Stimulated activated naive B cell treated with anti-CD40 and anti-IgM and Interleukin-4, amounts not matched to agents 10 μg/mL and 1 μg/mL and 100 μg/mL, for 72 hours (primary cell): ENCODE measurements at regions not wholly inside any gene's neighbourhood (a gene's known extent, or its start where the extent isn't known, plus 50 kb on each side); places are given as distances from the start of the nearest gene placed in this dataset.
"Not testable (repeated sequence)": the region's sequence is repeated elsewhere in the genome, so short reads cannot be mapped to it uniquely, and the experiment has no call there.

Experiments
- ATAC-seq, 2 donors: fragments of 150-1000 bp; cut with Tn5 transposase; replicated peaks; 2 replicates each; pipeline ENCODE4 v1.10.0; 2021; ENCODE audit warnings: moderate library complexity in 1 of 2
- DNase-seq: peaks from one replicate; pipeline ENCODE4 v3.0.0; 2021
- H3K27ac Mint-ChIP-seq: one replicate; pipeline ENCODE4 v1.8.0; 2022; ENCODE audit warnings: mild to moderate bottlenecking, mixed read lengths
- H3K27me3 Mint-ChIP-seq, 2 donors: one replicate each; pipeline ENCODE4 v1.8.0; 2022; ENCODE audit warnings: mixed read lengths in 2 of 2
- H3K36me3 Mint-ChIP-seq, 2 donors: one replicate each; pipeline ENCODE4 v1.8.0; 2022; ENCODE audit warnings: mixed read lengths in 2 of 2, mild to moderate bottlenecking in 1 of 2
- H3K4me1 Mint-ChIP-seq, 2 donors: one replicate each; pipeline ENCODE4 v1.8.0; 2022; ENCODE audit warnings: mixed read lengths in 2 of 2, mild to moderate bottlenecking in 1 of 2
- H3K4me3 Mint-ChIP-seq, 2 donors: one replicate each; pipeline ENCODE4 v1.8.0; 2022; ENCODE audit warnings: mild to moderate bottlenecking in 2 of 2, mixed read lengths in 2 of 2, moderate library complexity in 1 of 2
- H3K9me3 Mint-ChIP-seq, 2 donors: one replicate each; pipeline ENCODE4 v1.8.0; 2022; ENCODE audit warnings: mixed read lengths in 2 of 2, mild to moderate bottlenecking in 1 of 2

DNA sequence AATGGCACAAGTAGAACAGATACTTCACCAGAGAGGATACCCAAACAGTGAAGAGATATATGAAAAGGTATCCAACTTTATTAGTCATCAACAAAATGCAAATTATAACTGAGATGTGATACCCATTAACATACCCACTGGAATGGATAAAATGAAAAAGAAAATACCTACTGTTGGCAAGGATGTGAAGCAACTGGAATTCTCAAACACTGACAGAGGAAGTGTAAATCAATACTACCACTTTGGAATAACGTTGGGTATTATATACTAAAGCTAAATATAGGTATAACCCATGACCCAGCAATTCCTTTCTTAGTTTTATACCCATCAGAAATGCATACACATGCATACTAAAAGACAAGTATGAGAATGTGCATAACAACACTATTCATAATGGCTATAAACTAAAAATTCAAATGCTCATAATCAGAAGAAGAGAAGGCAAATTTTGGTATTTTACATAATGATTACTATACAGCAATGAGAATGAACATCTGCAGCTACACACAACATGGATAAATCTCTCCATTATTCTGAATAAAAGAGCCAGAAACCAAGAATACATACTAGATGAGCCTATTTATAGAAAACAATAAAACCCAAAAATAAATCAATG, 80.6 kb downstream of the RPL27A start:
- Mint-ChIP-seq H3K27ac (no peak overlapping the region), H3K27me3 (peaks cover 4 to 6% of the 10 kb centered on the region in 2 donors), H3K4me1 (no peaks in the 10 kb centered on the region), H3K9me3 (no peaks in the 10 kb centered on the region), H3K4me3 (no peak overlapping the region), H3K36me3 (no peaks in the 10 kb centered on the region)
- ATAC-seq (peak in 1 of 2 donors; percentile 27), DNase-seq (no peak)

DNA sequence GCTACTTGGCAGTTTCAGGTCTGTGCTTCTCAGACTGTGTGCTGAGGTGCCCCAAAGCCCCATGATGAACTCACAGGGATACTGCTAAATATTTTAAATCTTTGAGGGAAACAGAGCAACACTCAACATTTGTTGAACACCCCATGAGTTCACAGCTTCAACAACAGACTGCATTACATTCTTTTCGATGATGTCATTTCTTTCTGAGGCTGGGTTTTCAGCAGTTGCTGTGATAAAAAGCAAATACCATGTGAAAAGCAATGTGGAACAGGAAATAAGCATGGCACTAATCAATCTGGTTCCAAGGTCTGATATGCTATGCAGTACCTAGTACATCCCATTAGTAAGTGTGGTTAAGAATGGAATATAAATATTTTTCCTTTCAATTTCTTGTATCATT, 82.7 kb downstream of the RPL27A start:
- H3K4me3 Mint-ChIP-seq, result no peak overlapping the region
- no peaks in the 10 kb centered on the region for H3K36me3 Mint-ChIP-seq
- ATAC-seq (no peak), DNase-seq (no peak)
- peaks cover 4 to 6% of the 10 kb centered on the region in 2 donors for H3K27me3 Mint-ChIP-seq
- H3K4me1 Mint-ChIP-seq, result no peaks in the 10 kb centered on the region
- H3K9me3 Mint-ChIP-seq, result no peaks in the 10 kb centered on the region
- no peak overlapping the region for H3K27ac Mint-ChIP-seq

DNA sequence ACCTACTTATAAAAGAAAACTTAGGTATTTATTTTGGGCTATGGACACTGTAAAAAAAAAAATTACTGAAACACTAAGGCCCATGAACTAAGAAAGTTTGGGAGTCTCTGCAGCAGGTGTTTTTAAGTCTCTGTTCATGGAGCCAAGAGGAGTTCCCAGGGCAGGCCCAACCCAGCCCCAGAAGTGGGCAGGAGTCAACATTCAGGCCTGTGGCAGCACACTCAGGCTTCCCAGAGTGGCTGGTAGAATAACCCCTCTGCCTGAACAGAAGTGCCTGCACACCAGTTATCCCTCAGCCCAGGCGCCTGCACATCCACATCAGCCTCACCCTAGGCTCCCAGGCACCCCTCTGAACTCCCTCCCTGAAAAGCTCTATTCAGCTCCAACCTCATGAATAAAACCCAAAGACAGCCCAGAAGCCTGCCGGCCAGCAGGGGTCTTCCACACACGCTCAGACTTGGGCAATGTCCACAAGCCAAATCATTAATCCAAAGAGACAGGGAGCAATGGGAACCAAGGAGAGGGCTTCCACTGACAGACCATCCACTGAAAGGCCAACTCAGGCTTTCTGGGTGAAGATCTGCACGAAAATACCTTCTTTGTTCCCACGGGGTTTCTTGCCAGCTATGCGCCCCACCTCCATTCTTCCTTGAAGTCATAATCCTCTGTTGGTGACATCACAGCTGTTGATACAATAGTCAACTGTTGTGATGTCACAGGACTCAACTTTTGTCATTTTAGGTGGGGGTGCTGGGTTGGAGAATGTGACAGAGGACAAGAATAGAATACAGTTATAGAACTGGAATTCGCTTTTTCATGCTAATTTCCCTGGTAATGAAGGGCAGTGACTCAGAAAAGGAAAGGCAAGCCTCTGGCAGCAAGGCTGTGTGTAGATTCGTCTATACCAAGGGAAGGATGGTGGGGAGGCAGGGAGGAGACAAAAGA, 83.7 kb downstream of the RPL27A start:
- Mint-ChIP-seq H3K36me3 (no peaks in the 10 kb centered on the region), H3K27ac (no peak overlapping the region), H3K27me3 (peaks cover 4 to 6% of the 10 kb centered on the region in 2 donors), H3K4me1 (no peaks in the 10 kb centered on the region), H3K9me3 (no peaks in the 10 kb centered on the region), H3K4me3 (no peak overlapping the region)
- ATAC-seq (no peak), DNase-seq (no peak)

DNA sequence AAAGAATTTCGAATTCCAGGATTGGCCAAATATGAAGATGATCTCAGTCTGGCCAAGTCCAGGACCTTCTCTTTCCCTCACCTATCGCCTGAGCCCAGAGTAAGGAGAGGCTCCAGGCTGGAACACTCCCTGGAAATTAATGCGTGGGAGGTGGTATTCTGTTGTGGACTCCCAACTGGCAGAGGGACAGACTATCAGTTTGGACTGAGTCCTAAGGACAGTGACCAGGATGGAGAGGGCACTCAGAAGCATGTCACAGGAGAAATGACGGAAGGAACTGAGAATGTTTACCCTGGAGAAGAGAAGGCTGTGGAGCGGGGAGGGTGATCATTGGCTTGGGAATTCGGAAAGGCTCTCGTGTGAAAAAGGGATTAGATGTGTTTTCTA, 84.4 kb downstream of the RPL27A start:
- Mint-ChIP-seq H3K27me3 (peaks cover 4 to 6% of the 10 kb centered on the region in 2 donors), H3K27ac (no peak overlapping the region), H3K4me1 (no peaks in the 10 kb centered on the region), H3K36me3 (no peaks in the 10 kb centered on the region), H3K4me3 (no peak overlapping the region), H3K9me3 (no peaks in the 10 kb centered on the region)
- ATAC-seq (no peak), DNase-seq (no peak)

DNA sequence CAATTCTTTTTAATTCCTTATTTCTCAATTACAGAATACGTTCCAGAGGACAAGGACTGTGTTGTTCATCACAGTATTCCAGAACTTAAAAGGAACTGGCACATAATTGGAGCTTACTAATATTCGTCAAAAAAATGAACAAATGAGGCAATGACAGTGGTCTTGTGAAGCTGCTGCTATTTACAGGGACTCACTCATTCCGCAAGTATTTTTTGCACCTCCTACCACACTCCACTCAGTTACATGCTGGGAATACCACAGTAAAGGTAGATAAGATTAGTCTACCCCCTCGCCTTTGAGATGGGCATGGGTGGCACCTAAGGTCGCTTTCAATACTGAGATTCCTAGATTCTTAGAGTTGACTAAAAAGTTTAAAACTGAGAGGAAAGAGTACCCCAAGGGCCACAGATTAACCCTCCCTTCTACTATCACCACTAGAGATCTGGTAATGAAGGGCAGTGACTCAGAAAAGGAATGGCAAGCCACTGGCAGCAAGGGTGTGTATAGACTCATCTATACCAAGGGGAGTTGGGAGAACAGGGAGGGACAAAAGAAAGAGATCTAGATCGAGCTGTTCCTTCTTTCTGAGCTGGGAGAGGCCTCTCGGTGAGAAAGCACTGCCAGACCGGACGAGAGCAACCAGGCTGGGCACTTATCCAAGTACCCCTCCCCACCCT, 85.0 kb downstream of the RPL27A start:
- no peak for ATAC-seq
- Mint-ChIP-seq H3K36me3 (no peaks in the 10 kb centered on the region), H3K9me3 (no peaks in the 10 kb centered on the region), H3K4me1 (no peaks in the 10 kb centered on the region), H3K27me3 (peaks cover 4 to 6% of the 10 kb centered on the region in 2 donors), H3K27ac (no peak overlapping the region), H3K4me3 (no peak overlapping the region)
- no peak for DNase-seq

GRCh38 chr11:8768625-8769333, 86.2 kb downstream of the RPL27A start:
- ATAC-seq, result no peak
- no peak for DNase-seq
- H3K36me3 Mint-ChIP-seq, result no peaks in the 10 kb centered on the region
- H3K9me3 Mint-ChIP-seq, result no peaks in the 10 kb centered on the region
- H3K4me3 Mint-ChIP-seq, result no peak overlapping the region
- H3K27ac Mint-ChIP-seq, result no peak overlapping the region
- H3K4me1 Mint-ChIP-seq, result no peaks in the 10 kb centered on the region
- H3K27me3 Mint-ChIP-seq, result peaks cover 4 to 6% of the 10 kb centered on the region in 2 donors

DNA sequence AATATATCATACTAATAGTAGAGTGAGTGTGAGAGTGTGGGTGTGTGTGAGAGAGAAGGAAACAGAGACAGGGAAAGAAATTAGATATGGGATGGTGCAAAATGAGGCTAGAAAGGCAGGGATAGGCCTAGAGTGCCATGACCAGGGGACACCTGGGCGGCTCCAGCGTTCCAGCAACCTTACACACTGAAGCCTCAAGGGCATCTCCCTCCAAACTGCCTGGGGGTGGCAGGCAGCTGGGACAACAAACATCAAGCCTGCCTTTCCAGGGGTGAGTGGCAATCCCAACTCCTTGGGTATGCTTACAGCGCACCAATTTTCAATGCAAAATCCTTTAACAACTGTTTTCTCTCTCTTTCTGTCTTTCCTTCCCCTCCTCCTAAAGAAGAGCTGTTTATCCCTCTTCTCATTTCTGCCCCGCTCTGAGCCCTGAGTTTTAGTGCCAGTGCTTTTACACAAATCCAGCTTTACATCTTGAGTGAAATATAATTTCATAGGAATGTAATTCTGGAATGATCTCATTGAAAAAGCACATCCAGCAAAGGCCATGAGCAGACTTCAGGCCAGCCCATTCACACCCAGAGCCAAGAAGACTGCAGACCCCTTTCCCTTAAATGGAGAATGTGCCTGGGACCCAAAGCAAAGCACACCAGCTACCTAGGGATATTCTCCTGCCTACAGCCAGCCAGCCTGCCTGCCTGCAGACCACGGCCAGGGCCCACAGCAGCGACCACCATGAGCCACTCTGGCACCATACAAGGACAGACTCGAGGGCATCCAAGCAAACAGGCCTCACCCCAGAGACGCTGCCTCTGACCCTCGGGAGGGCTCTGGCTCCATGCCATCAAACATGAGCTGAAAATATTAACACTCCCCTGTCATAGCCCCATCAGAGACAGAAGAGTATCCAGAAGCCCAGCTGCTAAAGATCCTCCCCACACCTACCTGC, 90.3 kb downstream of the RPL27A start:
- H3K27me3 Mint-ChIP-seq, result no peaks in the 10 kb centered on the region
- H3K4me3 Mint-ChIP-seq, result no peak overlapping the region
- DNase-seq, result no peak
- H3K36me3 Mint-ChIP-seq, result no peaks in the 10 kb centered on the region
- H3K9me3 Mint-ChIP-seq, result no peaks in the 10 kb centered on the region
- peak overlapping the region; percentile 2 for H3K27ac Mint-ChIP-seq
- H3K4me1 Mint-ChIP-seq, result peaks cover 3 to 9% of the 10 kb centered on the region in 2 donors
- no peak for ATAC-seq

GRCh38 chr11:8773916-8774539, 91.4 kb downstream of the RPL27A start:
- no peaks in the 10 kb centered on the region for H3K9me3 Mint-ChIP-seq
- no peaks in the 10 kb centered on the region for H3K36me3 Mint-ChIP-seq
- H3K4me1 Mint-ChIP-seq, result peaks cover 11 to 17% of the 10 kb centered on the region in 2 donors
- DNase-seq (no peak), ATAC-seq (peak in 1 of 2 donors; percentile 30)
- H3K4me3 Mint-ChIP-seq, result no peak overlapping the region
- H3K27ac Mint-ChIP-seq, result no peak overlapping the region
- peaks cover 0 to 3% of the 10 kb centered on the region in 2 donors for H3K27me3 Mint-ChIP-seq

DNA sequence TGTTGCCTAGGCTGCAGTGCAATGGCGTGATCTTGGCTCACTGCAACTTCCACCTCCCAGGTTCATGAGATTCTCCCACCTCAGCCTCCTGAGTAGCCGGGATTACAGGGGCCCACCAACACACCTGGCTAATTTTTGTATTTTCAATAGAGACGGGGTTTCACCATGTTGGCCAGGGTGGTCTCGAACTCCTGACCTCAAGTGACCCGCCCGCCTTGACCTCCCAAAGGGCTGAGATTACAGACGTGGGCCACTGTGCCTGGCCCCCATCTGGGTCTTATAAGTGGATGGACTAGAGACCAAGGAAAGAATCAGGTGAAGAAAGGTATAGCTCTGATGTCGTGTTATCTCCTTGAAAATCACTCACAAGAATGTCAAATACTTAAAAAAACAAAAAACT, 92.3 kb downstream of the RPL27A start:
- H3K27ac Mint-ChIP-seq, H3K36me3 Mint-ChIP-seq, DNase-seq, H3K9me3 Mint-ChIP-seq, H3K4me3 Mint-ChIP-seq, H3K27me3 Mint-ChIP-seq, ATAC-seq: not testable (repeated sequence)
- H3K4me1 Mint-ChIP-seq, result peaks cover 11 to 17% of the 10 kb centered on the region in 2 donors

GRCh38 chr11:8775332-8775731, 92.7 kb downstream of the RPL27A start:
- Mint-ChIP-seq H3K36me3 (no peaks in the 10 kb centered on the region), H3K4me1 (peaks cover 11 to 17% of the 10 kb centered on the region in 2 donors), H3K9me3 (no peaks in the 10 kb centered on the region), H3K27ac (no peak overlapping the region), H3K4me3 (no peak overlapping the region), H3K27me3 (peaks cover 7% of the 10 kb centered on the region in 2 donors)
- no peak for ATAC-seq
- DNase-seq, result no peak

DNA sequence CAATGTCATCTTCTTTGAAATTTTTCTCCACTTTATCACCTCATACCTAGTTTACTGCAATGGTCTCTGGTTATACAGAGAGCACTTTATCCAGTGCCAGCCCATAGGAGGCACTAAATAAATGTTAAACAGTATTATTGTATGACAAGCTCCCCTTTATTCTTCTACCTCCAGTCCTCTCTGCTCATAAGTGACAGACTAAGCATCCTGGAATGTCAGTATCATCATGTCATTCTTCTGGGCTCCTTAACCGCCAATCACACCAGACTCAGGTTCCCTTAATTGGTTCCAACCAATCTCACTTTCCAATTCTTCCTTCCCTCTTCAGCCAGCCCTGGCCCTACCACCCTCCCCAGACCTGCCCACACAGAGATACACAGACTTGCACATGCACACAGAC, 93.1 kb downstream of the RPL27A start:
- Mint-ChIP-seq H3K4me3 (no peak overlapping the region), H3K27ac (no peak overlapping the region), H3K4me1 (peaks cover 11 to 17% of the 10 kb centered on the region in 2 donors), H3K36me3 (no peaks in the 10 kb centered on the region), H3K27me3 (peaks cover 11% of the 10 kb centered on the region in 2 donors), H3K9me3 (no peaks in the 10 kb centered on the region)
- ATAC-seq (no peak), DNase-seq (no peak)

- Mint-ChIP-seq H3K9me3 (no peaks in the 10 kb centered on the region), H3K27me3 (peaks cover 16% of the 10 kb centered on the region in 2 donors), H3K4me1 (peaks cover 11 to 17% of the 10 kb centered on the region in 2 donors), H3K36me3 (no peaks in the 10 kb centered on the region), H3K4me3 (no peak overlapping the region), H3K27ac (no peak overlapping the region)
- no peak for DNase-seq
- ATAC-seq, result no peak
These were observed 93.6 kb downstream of the RPL27A start for GRCh38 chr11:8776209-8776608.
